ENCODE measurements at regions not wholly inside any gene's neighbourhood (a gene's known extent, or its start where the extent isn't known, plus 50 kb on each side); places are given as distances from the start of the nearest gene placed in this dataset.
"Not testable (repeated sequence)": the region's sequence is repeated elsewhere in the genome, so short reads cannot be mapped to it uniquely, and the experiment has no call there.

DNA sequence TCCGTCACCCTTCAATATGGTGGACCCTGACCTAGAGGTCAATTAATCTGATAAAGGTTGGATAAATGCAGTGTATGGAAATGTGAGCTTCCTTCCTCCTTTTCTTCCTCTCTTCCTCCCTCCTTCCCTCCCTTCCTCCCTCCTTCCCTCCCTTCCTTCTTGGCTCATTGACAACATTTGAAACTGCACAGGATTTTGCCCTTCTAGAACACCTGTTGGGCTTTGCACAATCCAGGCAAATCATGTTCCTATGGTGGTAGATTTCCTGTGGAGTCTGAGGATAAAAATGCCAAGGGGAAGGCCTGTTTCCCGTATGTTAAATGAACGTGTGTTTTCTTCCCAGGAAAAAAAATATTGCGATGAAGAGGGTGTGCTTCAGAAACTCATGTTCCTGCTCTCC is 642.8 kb downstream of the EPM2A start:
- no peak for DNase-seq

DNA sequence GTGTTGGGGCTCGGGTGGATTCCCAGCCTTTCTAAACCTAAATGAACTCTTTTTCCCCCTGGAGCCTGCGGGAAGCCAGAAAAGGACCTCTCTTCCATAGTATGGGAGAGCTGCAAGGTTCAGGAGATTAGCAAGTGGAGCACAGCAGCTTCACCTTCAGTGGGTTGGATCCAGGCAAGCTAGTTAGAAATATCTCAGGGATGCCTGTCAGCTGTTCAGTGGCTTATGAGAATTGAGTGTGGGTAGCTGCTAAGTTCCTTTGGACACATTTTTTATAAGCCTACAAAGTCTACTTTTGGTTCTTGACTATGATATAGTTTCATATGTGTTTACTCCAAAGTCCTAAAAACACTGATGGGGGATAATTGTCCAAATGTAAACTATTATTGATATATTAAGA is 642.1 kb downstream of the EPM2A start:
- no peak for DNase-seq

DNA sequence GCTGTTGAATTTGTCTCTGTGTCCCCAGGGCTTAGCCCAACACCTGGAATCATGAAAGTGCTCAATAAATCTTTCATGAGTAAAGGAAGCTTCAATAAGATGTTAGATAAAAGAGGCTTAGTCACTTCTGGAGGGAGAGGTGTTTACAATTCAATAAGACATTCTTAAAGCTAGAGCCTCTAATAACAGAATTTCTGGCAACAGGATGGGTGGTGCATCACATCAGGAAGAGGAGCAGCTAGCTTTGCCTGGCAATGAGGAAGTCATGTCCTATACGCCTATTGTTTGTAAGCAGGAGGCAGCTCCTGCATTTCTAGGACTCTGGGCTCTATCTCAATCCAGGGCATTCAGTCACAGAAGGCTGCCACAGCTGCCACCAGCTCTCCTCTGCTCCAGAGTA is 638.5 kb downstream of the EPM2A start:
- DNase-seq = no peak

DNA sequence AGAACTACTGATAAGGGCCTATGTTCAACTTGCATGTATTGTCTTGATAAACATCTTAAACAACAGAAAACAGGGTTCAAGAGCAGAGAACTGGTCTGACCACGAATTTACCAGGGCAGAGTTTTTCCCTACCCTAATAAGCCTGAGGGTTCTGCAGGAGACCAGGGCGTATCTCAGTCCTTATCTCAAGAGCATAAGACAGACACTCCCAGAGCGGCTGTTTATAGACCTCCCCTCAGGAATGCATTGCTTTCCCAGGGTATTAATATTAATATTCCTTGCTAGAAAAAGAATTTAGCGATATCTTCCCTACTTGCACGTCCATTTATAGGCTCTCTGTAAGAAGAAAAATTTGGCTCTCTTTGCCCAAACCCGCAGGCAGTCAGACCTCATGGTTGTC is 637.2 kb downstream of the EPM2A start:
- DNase-seq = not testable (repeated sequence)

DNA sequence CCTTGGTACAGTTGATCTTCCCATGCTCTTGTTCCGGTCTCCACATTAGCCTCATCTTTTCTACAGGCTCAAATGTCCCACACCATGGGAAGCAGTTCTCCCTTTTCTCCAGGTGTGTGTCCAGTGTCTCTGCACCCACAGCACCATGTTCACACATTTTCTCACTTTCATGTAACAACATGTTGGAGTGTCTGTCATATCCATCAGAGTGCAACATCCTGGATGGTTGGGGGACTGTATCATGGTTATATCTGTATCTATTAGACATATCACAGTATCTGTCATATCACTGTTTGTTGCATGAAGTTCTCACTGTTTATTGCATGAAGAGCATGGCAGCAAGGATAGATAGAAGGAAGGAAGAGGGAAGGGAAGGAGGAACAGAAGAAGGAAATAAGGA is 635.6 kb downstream of the EPM2A start:
- no peak for DNase-seq

DNA sequence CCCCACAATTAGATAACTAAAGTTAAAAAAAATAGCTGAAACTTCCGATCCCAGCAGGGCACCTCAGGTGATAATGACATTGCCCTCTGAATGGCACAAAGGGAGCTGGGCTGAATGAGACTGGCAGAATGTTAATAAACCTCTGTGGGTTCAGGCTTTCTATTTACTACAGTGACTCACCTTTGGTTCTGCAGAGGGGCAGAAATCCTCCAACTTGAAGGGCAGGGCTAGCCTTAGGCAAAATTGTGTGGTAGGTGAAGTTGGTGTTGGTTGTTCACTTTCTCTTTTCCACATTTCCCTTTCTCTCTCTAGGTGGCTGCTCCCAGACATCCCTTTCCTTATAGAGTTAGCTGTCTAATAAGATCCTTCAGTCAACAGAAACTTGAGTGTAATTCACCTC is 625.2 kb downstream of the EPM2A start:
- no peak for DNase-seq

DNA sequence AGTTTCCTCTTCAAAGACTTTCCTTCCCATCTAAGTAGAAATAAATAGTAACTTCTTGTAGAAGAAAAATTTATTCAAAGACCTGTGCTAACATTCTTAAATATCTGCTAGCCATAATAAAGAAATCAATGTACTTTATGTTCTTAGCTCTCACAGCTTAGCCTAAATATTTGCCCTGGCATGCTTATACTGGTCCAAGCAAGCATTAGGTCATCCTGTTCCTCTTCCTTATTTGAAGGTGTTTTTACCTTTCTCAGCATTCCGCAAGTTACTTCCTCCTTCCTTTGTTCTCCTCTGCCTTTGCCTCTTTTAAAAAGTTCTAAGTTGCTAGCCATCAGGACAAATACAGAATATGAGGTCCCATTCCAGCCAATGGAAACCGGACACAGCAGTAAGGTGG is 623.9 kb downstream of the EPM2A start:
- not testable (repeated sequence) for DNase-seq

DNA sequence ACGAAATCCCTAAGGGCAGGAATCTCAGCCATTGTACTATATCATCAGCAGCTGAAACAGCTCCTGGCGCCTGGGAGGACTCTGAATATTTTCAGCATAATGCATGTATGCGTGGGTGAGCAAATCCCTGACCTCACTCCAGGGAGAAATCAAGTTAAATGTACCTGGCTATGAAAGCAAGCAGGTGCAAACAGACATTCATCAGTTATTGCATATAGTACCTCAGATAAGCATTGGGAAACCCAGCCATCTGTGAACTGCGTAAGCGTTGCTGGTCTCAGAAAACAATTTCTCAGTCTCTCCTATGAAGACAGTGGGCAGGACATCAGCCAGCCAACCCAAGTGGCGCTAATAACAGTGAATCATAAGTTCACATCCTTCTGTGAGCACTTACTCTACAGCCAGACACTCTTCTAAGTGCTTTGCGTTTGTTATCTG is 622.6 kb downstream of the EPM2A start:
- DNase-seq = no peak

DNA sequence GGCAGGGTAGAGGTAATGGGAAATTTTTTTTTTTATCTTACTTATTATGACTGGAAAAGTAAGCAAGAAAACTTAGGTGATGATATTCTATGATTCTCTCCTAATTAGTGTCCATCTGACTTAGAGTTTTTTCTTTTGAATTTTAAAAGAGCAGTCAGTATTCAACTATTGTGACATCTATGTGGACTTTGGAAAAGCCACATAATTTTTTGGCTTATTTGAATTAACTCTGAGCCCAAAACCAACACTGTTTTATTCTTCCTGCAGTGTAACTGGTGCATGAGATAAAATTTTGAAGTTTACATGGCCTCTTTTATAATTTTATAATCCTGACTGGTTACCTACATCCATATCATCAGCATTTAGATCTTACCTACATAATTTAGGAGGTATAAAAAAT is 619.7 kb downstream of the EPM2A start:
- no peak for DNase-seq

DNA sequence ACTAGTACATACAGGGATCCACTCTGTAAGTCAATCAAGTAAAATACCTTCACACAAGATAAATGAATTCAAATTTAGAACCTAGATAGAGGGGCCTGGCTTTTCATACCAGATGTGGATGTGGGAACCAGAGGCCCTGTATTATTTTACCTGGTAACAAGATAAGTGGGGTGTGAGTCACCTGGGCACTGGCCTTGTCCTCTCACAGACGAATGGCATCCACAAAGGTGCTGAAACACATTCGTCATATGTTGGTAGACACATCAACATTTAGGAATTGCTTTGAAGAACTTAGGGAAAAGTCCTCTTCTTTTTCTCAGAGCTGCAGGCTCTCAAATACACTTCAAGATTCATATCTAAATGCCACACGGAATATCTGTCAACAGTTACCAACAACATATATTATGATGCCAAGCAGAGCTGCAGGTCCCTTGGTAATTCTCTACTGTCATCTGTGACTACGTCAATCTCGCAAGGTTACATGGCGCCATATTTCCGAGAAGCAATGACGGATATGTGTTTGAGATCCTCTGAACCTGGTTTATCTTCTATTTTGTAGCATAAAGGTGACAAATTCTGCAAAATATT is 618.6 kb downstream of the EPM2A start:
- no peak for DNase-seq

DNA sequence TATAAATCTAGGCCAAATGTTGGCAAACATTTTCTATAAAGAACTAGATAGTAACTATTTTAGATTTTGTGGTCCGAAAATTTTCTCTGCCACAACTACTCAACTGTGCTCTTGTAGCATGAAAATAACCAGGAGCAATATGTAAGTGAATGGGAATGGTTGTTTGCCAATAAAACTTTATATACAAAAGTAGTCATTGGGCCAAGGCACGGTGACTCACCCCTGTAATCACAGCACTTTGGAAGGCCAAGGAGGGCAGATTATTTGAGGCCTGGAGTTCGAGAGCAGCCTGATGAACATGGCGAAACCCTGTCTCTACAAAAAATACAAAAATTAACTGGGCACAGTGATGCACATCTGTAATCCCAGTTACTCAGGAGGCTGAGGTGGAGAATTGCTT is 617.1 kb downstream of the EPM2A start:
- DNase-seq = no peak

DNA sequence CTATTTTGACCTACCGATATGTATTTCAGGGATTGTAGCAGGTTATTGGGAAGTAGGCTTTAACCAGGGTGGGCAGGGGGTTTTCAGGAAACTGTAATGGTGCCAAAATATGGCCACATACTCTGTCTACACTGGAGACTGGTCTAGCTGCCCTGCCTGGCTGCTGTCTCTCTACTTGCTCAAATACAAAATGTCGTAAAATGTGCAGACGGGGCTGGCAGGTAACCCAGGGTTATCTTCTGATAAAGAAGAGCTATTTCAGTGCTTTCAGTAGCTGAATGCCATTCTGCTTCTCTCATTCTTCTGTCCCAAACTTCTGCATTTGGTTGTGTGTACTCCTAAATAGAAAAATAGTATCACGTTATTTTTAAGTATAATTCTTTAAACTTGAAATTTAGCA is 616.2 kb downstream of the EPM2A start:
- DNase-seq = no peak

DNA sequence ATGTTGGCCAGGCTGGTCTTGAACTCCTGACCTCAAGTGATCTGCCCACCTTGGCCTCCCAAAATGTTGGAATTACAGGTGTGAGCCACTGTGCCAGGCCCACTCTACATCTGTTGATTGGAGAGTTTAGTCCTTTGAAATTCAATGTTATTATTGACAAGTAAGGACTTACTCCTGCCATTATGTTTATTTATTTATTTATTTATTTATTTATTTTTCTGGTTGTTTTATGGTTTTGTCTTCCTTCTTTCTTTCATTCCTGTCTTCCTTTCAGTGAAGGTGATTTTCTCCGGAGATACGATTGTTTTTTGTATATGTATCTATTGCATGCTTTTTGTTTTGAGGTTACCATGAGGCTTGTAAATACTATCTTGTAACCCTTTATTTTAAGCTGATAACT is 602.6 kb downstream of the EPM2A start:
- DNase-seq = no peak

DNA sequence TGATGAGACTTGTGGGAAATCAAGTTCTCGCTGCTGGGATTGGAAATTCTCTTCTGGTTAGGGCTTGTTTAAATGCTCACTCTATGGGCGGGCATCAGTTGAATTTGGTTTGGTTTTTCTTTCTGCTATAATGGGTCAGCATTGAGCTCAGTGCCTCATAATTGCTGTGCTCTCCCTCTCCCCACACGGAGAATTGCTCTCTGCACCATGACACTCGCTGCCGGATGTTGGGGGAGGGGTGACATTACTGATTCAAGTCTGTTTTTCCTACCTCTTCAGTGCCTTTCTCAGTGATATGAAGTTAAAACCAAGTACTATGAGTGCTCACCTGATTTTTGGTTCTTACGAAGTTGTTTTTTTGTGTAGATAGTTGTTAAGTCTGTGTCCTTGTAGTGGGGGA is 599.6 kb downstream of the EPM2A start:
- no peak for DNase-seq

DNA sequence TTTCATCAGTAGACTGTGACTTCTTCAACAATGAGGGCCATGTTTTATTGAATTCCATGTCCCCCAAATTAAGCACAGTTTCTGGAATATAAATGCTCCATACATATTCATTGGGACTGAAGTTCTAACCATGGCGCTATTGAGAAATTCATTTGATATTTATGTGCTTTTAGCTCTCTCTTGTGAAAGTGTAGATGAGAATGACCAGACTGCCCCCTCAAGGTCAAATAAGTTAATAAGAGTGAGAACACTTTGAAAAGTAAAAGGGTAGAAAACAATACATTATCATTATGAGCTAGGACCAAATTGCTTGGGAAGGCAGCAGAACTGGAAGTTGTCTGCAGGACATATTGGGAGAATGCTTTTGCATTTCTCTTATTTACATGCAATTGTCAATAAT is 597.9 kb downstream of the EPM2A start:
- DNase-seq = no peak

DNA sequence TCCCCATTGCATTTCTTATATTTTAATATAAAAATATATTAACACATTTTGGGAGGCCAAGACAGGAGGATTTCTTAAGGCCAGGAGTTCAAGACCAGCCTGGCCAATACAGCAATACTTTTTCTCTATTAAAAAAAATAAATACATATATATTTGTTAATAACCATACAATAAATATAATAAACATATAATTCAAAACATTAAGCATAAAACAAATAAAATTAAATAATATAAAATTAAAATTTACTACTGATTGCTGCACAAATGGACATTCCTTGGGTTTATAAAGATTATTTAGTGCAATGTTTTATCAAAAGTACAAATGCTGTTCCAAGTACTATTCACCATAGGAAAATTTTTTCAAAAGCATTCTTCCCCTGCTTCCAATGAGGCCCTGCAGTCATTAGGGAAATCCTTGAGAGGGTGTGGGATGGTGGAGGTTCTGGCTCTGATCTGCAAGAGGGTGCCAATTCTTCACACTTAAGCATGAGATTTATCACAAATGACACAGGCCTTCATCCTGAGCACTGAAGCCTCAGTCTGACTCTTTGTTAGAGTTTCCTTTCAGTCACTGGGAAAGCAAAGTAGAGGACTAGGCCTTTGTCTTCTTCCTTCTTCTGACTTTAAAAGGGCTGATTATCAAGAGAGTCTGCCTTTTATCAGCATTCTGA is 596.7 kb downstream of the EPM2A start:
- DNase-seq = no peak

DNA sequence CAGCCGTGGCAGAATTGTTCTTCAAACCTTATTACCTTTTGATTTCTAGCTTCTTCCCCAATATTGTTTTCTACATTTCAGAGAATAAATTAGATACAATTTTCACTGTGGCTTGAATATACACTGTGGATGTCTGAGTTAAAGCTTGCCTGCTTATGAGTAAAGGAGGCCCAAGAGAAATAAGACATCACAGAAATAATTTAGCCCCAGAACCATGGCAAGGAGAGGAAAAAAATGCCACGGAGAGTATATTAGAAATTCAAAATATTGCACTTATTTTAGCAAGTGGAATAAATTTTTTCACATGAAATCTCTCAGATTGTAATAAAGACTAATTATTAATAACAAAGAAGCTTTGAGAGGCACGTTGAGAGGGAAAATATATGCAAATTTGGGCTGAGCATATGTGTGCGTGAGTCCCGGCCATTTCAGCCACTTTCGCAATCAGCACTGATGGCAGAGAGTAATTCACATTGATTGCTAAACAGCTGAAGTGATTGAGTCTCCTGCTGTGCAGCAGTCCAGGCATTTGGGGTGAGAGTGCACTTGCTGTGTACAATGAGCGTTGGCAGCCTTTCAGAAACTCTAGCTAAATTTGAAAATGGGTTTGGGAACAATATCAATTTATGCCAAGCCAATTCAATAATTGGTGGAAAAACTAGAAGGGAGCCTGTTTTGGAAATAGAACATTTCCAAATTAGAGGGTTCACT is 596.0 kb downstream of the EPM2A start:
- DNase-seq = no peak

DNA sequence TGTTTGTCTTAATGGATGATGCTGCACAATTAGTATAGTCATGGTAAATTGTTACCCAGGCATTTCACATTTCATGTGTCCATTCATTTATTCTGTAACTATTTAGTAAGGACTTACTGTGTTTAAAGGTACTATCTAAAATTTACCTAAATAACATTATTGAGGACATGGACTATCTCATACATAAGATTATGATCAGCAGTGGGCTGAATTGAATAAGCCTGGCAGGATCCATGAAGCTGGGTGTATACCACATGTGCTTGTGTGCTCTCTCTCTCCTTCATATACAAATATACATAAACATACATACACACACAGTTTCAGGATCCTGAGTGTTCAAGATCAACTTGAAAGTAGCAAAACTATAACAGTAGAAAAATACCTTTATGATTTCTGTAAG is 595.4 kb downstream of the EPM2A start:
- DNase-seq = no peak

DNA sequence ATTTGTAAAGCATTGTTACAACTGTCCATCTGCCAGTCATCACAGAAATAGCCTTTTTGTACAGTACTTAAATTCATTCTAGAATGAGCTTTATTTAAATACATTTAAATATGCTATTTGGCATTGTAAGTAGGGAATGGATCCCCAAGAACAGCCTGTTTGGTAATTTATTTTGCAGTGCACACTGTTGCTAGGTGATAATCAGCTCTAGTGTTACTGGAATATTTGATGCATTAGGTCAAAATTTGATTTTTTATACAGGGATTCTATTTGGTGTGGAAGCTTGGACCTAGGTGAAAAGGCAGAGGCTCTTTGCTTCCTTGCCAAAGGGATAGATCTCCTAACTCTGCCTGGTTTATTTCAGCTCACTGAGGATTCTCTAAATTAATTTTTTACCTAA is 593.7 kb downstream of the EPM2A start:
- no peak for DNase-seq

DNA sequence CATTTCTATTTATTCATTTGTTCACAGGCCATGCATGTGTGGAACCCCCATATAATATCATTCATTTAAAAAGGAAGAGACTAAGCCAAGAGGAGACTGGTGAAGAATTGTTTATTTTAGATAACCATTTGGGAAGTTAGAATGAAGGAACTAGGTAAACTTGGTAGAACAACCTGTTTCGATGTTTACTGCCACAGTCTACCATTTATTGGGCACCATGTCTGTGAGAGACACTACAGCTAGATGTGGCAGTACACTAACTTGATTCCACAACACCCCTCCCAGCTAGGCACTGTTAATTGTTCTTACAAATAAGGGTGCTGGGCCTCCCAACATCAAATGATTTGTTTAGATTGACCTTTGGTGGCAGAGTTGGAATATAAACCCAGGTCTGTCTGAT is 592.4 kb downstream of the EPM2A start:
- no peak for DNase-seq

DNA sequence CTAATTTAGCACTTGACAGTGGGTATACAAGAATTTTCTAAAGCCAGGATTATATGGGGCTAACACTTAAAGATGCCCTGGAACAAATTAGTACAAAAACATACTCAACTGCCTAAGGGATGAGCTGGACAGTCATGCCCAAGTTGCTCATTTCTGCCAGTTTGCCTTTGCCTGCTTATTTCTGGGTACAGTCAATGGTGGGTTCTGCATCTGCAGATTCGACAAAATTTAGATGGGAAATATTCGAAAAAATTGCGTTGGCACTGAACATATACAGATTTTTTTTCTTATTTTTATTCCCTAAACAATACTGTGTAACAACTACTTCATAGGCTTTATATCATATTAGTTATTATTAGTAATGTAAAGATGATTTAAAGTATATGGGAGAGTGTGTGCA is 591.9 kb downstream of the EPM2A start:
- no peak for DNase-seq

DNA sequence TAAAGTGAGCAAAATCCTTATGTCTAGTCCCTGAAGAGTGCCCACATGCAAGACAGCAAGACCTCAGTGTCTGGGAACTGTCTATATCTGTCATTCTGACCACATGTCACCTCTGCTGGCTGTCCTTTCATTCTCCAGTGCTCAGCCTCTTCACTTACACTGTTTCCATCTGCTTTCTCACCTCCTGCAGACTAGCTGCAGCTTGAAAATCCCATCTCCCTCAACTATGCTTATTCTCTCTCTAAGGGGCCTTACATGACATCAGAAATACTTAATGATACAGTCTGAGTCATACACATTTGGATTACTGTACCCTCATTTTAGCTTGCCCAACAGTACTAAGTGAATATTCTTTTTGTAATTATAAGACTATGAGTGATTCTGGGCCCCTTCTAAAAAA is 587.8 kb downstream of the EPM2A start:
- no peak for DNase-seq

DNA sequence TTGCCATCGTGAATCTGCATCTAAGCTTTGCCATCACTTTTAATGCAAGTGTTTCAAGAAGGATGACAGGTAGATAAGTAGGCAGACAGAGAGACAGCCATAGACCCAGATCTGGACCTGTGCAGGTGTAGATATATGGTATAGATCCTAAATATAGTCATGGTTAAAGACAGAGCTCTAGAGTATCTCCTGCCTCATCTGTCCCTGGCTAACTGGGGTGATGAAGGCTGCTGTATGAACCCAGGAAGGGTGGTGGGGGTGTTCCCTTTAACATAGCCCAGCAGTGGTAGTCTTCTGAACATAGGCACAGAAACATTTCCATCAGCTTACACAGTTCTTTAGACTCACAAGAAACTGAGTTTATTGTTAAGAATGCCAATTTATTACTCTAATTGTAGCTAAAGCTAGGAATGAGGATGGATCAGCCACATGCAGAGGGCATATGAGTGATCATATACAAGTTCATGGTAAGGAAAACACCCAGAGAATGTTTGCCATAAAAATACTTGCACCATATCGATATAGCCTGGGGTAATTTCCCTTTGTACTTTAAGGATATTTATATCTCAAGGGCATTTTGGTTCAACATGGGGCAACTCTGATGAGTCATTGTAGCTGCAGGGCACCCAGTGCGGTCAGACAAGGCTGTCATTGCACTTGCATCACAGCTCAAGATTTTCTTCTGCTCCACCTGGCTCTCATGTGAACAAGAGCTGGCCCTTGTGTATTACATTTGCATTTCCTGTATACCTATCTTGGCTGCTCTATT is 587.2 kb downstream of the EPM2A start:
- DNase-seq = no peak

DNA sequence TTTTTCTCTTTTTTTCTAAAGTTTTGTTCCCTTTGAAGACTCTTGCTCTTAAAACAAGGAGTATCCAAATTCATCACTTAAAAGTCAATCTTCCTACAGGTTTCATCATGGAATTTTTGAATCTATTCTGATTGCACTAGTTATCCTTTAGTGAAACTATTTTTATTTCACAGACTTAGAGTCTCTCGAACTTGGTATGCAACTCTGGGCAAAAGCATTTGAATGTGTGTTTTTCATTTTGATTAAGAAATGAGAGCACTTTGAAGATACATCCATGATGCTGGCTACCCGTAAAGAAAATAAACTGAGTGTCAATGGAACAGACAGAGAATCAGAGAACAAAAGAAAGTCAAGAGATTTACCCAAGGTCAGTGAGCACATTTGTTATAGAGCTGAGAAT is 586.5 kb downstream of the EPM2A start:
- no peak for DNase-seq
